ENCODE measurements at regions not wholly inside any gene's neighbourhood (a gene's known extent, or its start where the extent isn't known, plus 50 kb on each side); places are given as distances from the start of the nearest gene placed in this dataset.
"Not testable (repeated sequence)": the region's sequence is repeated elsewhere in the genome, so short reads cannot be mapped to it uniquely, and the experiment has no call there.

DNA sequence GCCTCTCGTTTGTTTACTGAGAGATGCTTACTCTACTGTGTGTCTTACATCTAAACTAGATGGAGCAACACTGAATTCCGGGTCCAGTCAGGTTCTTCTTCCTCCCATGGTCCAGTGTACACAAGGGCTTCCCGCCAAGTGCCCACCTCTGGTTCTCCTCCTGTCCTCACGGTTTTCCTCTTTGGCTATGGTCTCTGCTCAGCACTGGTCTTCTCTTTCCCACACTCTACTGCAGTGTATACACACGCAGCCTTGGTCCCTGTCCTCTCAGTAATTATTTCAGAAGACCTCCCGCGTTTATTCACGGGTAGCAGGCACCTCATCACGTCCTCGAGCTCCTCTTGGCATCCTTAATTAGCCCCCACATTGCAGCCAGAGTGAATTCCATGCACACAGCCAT, 91.4 kb upstream of the PABPC3 start:
- TF ChIP-seq POLR2A (IDR thresholded peaks at IDR 0.05): not testable (repeated sequence)
- TF ChIP-seq, protein P1, sequence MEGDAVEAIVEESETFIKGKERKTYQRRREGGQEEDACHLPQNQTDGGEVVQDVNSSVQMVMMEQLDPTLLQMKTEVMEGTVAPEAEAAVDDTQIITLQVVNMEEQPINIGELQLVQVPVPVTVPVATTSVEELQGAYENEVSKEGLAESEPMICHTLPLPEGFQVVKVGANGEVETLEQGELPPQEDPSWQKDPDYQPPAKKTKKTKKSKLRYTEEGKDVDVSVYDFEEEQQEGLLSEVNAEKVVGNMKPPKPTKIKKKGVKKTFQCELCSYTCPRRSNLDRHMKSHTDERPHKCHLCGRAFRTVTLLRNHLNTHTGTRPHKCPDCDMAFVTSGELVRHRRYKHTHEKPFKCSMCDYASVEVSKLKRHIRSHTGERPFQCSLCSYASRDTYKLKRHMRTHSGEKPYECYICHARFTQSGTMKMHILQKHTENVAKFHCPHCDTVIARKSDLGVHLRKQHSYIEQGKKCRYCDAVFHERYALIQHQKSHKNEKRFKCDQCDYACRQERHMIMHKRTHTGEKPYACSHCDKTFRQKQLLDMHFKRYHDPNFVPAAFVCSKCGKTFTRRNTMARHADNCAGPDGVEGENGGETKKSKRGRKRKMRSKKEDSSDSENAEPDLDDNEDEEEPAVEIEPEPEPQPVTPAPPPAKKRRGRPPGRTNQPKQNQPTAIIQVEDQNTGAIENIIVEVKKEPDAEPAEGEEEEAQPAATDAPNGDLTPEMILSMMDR (IDR thresholded peaks at IDR 0.05): not testable (repeated sequence)

All from adrenal gland (tissue), 5 donors.